C4-2B (cell line): ENCODE measurements at regions not wholly inside any gene's neighbourhood (a gene's known extent, or its start where the extent isn't known, plus 50 kb on each side); places are given as distances from the start of the nearest gene placed in this dataset.

ENCODE experiments used
- H3K27ac ChIP-seq: fragments of 450-650 bp; 2 replicates; pipeline ENCODE4 v1.5.1; 2017
- ZFX ChIP-seq: fragments of 450-650 bp; IDR thresholded peaks from 2 replicates; pipeline ENCODE4 v1.6.1; 2017
- TF ChIP-seq, protein P1 (sequence below): fragments of 450-650 bp; conservative IDR thresholded peaks from 2 replicates; pipeline ENCODE4 v1.5.1; 2017; ENCODE audit warnings: mild to moderate bottlenecking

DNA sequence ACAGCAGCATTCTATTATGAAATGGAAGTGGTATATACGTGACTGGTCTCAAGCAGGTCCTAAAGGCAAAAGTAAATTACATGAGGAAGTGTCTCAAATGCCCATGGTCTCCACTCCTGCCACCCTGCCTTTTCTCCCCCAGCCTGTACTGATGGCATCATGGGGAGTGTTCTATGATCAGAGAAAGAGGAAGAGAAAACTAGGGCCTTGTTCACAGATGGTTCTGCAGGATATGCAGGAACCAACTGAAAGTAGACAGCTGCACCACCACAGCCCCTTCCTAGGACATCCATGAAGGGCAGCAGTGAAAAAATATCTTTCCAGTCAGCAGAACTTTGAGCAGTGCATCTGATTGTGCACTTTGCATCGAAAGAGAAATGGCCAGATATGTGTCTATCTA lies 901.5 kb downstream of the ARAP2 start:
- TF ChIP-seq, protein P1, sequence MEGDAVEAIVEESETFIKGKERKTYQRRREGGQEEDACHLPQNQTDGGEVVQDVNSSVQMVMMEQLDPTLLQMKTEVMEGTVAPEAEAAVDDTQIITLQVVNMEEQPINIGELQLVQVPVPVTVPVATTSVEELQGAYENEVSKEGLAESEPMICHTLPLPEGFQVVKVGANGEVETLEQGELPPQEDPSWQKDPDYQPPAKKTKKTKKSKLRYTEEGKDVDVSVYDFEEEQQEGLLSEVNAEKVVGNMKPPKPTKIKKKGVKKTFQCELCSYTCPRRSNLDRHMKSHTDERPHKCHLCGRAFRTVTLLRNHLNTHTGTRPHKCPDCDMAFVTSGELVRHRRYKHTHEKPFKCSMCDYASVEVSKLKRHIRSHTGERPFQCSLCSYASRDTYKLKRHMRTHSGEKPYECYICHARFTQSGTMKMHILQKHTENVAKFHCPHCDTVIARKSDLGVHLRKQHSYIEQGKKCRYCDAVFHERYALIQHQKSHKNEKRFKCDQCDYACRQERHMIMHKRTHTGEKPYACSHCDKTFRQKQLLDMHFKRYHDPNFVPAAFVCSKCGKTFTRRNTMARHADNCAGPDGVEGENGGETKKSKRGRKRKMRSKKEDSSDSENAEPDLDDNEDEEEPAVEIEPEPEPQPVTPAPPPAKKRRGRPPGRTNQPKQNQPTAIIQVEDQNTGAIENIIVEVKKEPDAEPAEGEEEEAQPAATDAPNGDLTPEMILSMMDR: no peak
- TF ChIP-seq ZFX: no peak
- no peak overlapping the region for H3K27ac ChIP-seq

DNA sequence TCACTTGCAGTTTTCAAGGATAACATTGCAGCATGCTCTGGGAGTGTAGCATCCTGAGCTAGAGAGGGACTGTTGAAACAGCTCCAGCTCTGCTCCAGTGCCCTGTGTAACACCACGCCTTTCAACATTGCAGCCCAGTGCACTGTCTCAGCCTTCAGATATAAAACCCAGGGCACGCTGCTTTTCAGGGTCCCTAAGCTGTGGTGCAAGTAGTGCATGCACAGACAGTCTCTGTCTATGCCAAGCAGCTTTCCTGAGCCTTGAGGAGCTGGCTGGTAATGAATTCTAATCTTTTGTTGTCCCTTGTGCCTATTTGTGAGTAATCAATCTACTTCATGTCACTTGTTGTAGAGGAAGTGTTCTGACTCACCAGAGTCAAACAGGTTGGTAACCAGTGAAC lies 897.0 kb downstream of the ARAP2 start:
- TF ChIP-seq, protein P1: no peak
- TF ChIP-seq ZFX: no peak

DNA sequence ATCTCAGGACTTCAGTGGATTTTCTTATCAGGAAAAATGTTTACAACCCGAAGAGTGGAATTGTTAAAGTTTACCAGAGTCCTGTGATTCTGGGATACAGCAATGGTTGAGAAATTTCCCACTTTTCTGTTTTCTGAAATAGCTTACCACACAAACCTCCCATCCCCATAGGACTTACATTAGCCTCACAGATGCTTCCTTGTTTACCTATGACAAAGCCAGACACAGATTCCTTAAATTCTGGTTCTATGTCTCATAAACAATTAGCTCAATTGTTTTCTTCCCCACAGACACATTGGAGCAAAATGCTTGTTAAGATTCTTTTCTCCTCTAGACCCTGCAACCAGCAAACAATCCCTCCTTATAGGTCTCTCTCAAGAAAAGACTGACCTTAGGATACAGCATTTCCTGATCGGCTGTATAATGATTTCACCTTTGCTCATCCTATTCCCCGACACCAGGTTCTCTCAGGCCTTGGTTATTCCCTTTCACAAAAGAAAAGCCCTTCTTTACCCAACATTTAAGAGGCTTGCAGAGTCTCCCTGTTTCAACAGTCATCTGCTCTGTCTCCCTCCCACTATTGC lies 886.2 kb downstream of the ARAP2 start:
- H3K27ac ChIP-seq: no peak overlapping the region
- TF ChIP-seq ZFX: no peak
- TF ChIP-seq, protein P1: no peak

More for the DNA sequence above, 897.0 kb downstream of the ARAP2 start:
- H3K27ac ChIP-seq: no peak overlapping the region

DNA sequence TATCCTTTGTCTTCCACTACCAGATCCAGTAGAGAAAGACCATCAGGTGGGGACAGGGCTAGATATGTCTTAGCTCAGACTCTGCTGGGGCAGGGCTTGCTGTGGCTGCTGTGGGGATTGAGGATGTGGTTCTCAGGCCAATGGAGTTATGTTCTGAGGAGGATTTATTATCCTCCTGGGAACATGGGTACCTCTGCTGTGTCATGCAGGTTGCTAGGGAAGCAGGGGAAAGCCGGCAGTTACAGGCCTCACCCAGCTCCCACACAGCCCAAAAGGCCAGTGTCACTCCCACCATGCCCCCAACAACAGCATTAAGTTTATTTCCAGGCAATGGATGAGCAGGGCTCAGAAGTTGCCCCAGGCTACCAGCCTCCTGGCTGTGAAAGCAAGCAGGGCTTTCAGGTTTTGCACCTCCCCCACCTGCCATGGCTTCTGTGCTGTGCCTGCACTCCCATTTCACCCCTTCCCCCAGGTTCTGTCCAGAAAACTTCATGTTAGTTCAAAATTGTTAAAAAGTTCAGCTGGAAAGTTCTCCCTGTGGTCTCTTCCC lies 879.9 kb downstream of the ARAP2 start:
- no peak overlapping the region for H3K27ac ChIP-seq
- TF ChIP-seq, protein P1: no peak
- TF ChIP-seq ZFX: no peak

DNA sequence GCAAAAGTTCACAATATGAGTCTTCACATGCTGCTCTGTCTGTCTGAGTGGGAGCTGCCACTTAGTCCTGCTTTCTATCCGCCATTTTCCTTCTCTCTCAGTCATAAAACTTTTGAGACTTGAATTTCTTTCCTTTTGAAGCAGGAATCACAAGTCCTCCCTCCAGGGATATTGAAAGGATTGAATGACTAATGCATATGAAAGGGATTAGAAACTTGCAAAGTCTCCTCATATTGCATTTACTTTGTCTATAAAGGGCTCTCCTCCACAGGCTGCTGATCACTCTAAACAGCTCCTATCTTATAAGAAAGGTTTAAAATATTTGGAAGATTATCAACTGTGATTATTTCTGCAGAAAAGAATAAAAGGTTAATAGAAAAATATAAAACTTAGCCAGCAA lies 879.1 kb downstream of the ARAP2 start:
- TF ChIP-seq ZFX: no peak
- TF ChIP-seq, protein P1: no peak
- no peak overlapping the region for H3K27ac ChIP-seq

DNA sequence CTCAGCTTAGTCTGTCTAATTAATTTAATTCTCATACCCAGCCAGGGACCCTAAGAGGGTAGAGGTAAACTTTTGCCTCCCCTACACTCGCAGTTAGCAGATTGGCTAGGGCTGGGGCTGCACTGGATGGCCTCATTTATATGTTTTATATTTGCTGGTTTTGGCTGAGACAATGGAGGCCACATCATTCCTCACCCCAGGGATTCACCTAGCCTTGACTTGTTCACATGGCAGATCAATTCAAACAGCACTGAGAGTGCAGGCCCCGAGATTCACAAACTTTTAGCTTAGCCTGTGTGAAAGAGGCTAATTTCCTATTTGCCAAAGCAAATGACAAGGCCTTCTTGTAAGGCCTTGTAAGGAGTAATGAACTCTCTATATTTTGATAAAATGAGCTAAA lies 844.4 kb downstream of the ARAP2 start:
- no peak for TF ChIP-seq ZFX
- TF ChIP-seq, protein P1: no peak
- H3K27ac ChIP-seq: no peak overlapping the region

DNA sequence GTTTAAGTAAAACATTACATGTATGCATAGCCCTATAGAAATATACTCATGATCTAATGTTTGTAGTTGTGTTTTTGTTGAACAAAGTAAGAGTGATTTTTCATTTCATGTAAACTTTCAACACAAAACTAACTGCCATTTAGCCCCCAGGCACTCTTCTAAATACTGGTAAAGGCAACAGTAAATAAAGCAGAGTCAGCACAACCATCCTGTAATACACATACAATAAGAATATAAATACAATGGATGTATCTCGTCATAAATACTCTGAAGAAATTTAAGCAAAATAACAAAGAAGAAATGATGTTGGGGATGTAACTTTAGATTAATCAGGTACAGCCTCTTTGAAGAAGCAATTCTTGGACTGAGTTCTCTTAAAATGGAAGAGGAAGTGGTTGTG lies 821.2 kb downstream of the ARAP2 start:
- no peak overlapping the region for H3K27ac ChIP-seq
- no peak for TF ChIP-seq ZFX
- TF ChIP-seq, protein P1: no peak
